ENCODE measurements at regions not wholly inside any gene's neighbourhood (a gene's known extent, or its start where the extent isn't known, plus 50 kb on each side); places are given as distances from the start of the nearest gene placed in this dataset.

DNA sequence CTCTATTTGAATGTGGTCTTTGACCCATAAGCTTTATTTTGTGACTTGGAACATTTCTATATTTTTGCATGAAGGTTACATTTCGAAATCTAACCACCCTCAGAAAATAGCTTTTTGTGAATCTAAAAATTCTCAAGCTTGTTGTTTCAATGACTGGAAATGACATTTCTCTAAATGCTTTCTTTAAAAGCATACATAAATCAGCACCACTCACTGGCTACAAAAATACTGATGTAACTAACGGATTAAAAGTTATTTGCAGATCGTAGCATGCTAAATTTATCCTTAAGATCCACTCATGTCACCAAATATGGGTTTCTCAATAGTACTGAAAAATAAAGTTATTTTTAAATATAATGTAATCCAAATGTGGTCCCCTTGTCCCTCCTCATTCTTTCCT lies 55.2 kb upstream of the ACAN start:
- Histone ChIP-seq H3K9ac (ENCODE audit: low read length in 3 of 3) (no peak overlapping the region), H3K4me3 (ENCODE audit: low read length in 3 of 3) (no peak overlapping the region), H3K4me1 (ENCODE audit: control insufficient read depth in 2 of 3, insufficient read depth in 2 of 3, low read depth in 1 of 3, low read length in 3 of 3) (no peaks in the 10 kb centered on the region), H3K27ac (ENCODE audit: low read depth in 2 of 2, low read length in 2 of 2) (no peak overlapping the region), H3K27me3 (ENCODE audit: control insufficient read depth, insufficient read depth, low read length) (no peaks in the 10 kb centered on the region), H3K9me3 (ENCODE audit: control insufficient read depth in 2 of 3, insufficient read depth in 1 of 3, low read length in 3 of 3) (no peaks in the 10 kb centered on the region), H3K36me3 (ENCODE audit: control insufficient read depth in 2 of 3, insufficient read depth in 3 of 3, low read length in 3 of 3) (no peaks in the 10 kb centered on the region)
- no peak for FAIRE-seq
- intact Hi-C loops (cut with DNase I): no loop called here
- TF ChIP-seq, protein P1, sequence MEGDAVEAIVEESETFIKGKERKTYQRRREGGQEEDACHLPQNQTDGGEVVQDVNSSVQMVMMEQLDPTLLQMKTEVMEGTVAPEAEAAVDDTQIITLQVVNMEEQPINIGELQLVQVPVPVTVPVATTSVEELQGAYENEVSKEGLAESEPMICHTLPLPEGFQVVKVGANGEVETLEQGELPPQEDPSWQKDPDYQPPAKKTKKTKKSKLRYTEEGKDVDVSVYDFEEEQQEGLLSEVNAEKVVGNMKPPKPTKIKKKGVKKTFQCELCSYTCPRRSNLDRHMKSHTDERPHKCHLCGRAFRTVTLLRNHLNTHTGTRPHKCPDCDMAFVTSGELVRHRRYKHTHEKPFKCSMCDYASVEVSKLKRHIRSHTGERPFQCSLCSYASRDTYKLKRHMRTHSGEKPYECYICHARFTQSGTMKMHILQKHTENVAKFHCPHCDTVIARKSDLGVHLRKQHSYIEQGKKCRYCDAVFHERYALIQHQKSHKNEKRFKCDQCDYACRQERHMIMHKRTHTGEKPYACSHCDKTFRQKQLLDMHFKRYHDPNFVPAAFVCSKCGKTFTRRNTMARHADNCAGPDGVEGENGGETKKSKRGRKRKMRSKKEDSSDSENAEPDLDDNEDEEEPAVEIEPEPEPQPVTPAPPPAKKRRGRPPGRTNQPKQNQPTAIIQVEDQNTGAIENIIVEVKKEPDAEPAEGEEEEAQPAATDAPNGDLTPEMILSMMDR (IDR thresholded peaks at IDR 0.05; ENCODE audit: borderline replicate concordance, extremely low read depth, insufficient read depth): no peak
- no peak for DNase-seq

DNA sequence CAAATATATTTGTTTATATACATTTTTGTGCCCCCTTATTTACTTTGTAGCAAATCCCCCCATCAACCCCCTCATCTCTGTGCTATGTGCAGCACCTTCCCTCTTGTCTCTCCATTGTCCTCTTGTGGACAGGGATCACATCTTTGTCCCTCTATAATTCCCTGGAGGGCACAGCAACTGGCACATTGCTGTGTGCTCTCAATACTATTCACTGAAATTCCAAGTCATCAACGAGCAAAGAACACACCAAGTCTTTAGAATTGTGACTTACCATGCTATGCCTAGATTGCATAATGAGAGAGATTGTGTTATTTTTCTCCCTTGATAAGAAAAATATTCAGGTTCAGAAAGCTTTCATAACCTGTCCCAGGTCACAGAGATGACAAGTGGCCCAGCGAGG lies 54.6 kb upstream of the ACAN start:
- intact Hi-C loops (cut with DNase I): no loop called here
- TF ChIP-seq, protein P1 (IDR thresholded peaks at IDR 0.05; ENCODE audit: borderline replicate concordance, extremely low read depth, insufficient read depth): no peak
- no peaks in the 10 kb centered on the region for H3K9me3 ChIP-seq (ENCODE audit: control insufficient read depth in 2 of 3, insufficient read depth in 1 of 3, low read length in 3 of 3)
- H3K9ac ChIP-seq (ENCODE audit: low read length in 3 of 3): no peak overlapping the region
- H3K4me3 ChIP-seq (ENCODE audit: low read length in 3 of 3): no peak overlapping the region
- H3K27ac ChIP-seq (ENCODE audit: low read depth in 2 of 2, low read length in 2 of 2): no peak overlapping the region
- no peaks in the 10 kb centered on the region for H3K4me1 ChIP-seq (ENCODE audit: control insufficient read depth in 2 of 3, insufficient read depth in 2 of 3, low read depth in 1 of 3, low read length in 3 of 3)
- H3K27me3 ChIP-seq (ENCODE audit: control insufficient read depth, insufficient read depth, low read length): no peaks in the 10 kb centered on the region
- FAIRE-seq (no peak), DNase-seq (no peak)
- H3K36me3 ChIP-seq (ENCODE audit: control insufficient read depth in 2 of 3, insufficient read depth in 3 of 3, low read length in 3 of 3): no peaks in the 10 kb centered on the region

- H3K36me3 ChIP-seq (ENCODE audit: control insufficient read depth in 2 of 3, insufficient read depth in 3 of 3, low read length in 3 of 3): no peaks in the 10 kb centered on the region
- intact Hi-C loops (cut with DNase I): no loop called here
- no peak overlapping the region for H3K27ac ChIP-seq (ENCODE audit: low read depth in 2 of 2, low read length in 2 of 2)
- no peak for FAIRE-seq
- TF ChIP-seq, protein P1 (IDR thresholded peaks at IDR 0.05; ENCODE audit: borderline replicate concordance, extremely low read depth, insufficient read depth): no peak
- H3K4me1 ChIP-seq (ENCODE audit: control insufficient read depth in 2 of 3, insufficient read depth in 2 of 3, low read depth in 1 of 3, low read length in 3 of 3): no peaks in the 10 kb centered on the region
- DNase-seq: no peak
- no peak overlapping the region for H3K9ac ChIP-seq (ENCODE audit: low read length in 3 of 3)
- no peak overlapping the region for H3K4me3 ChIP-seq (ENCODE audit: low read length in 3 of 3)
- no peaks in the 10 kb centered on the region for H3K27me3 ChIP-seq (ENCODE audit: control insufficient read depth, insufficient read depth, low read length)
- no peaks in the 10 kb centered on the region for H3K9me3 ChIP-seq (ENCODE audit: control insufficient read depth in 2 of 3, insufficient read depth in 1 of 3, low read length in 3 of 3)
Observed at GRCh38 chr15:88749699-88750098, 53.5 kb upstream of the ACAN start.

DNA sequence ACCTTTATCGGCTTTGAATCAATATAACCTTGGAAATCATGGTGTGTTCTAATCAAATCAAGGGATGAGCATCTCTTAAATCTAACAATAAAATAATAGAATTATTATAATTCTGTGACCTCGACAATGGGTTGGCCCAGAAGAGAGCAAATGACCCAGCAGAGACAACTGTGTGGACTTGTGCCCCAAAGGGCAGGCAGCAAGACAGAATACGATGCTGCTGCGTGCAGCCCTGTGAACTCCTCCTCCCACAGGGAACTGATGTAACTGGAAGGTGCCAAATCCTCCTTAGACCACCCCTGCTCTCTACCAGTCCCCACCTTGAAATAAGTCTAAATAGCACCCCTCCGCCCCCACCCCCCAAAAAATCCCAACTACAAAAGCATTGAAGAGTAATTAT lies 50.7 kb upstream of the ACAN start:
- FAIRE-seq: no peak
- no peaks in the 10 kb centered on the region for H3K9me3 ChIP-seq (ENCODE audit: control insufficient read depth in 2 of 3, insufficient read depth in 1 of 3, low read length in 3 of 3)
- no peak overlapping the region for H3K9ac ChIP-seq (ENCODE audit: low read length in 3 of 3)
- H3K27me3 ChIP-seq (ENCODE audit: control insufficient read depth, insufficient read depth, low read length): no peaks in the 10 kb centered on the region
- DNase-seq: no peak
- no peaks in the 10 kb centered on the region for H3K36me3 ChIP-seq (ENCODE audit: control insufficient read depth in 2 of 3, insufficient read depth in 3 of 3, low read length in 3 of 3)
- H3K4me1 ChIP-seq (ENCODE audit: control insufficient read depth in 2 of 3, insufficient read depth in 2 of 3, low read depth in 1 of 3, low read length in 3 of 3): no peaks in the 10 kb centered on the region
- intact Hi-C loops (cut with DNase I): no loop called here
- H3K4me3 ChIP-seq (ENCODE audit: low read length in 3 of 3): no peak overlapping the region
- TF ChIP-seq, protein P1 (IDR thresholded peaks at IDR 0.05; ENCODE audit: borderline replicate concordance, extremely low read depth, insufficient read depth): no peak
- H3K27ac ChIP-seq (ENCODE audit: low read depth in 2 of 2, low read length in 2 of 2): no peak overlapping the region

All from kidney (tissue), 13 donors.